ENCODE measurements at regions not wholly inside any gene's neighbourhood (a gene's known extent, or its start where the extent isn't known, plus 50 kb on each side); places are given as distances from the start of the nearest gene placed in this dataset.

- DNase-seq: no peak
Observed at GRCh38 chr5:93273176-93273575, 307.8 kb downstream of the NR2F1-AS1 start.

- no peak for DNase-seq
Observed at GRCh38 chr5:93272108-93272507, 308.9 kb downstream of the NR2F1-AS1 start.

- DNase-seq: no peak
Observed at GRCh38 chr5:93267736-93268135, 313.3 kb downstream of the NR2F1-AS1 start.

- DNase-seq: no peak
Observed at GRCh38 chr5:93267276-93267675, 313.7 kb downstream of the NR2F1-AS1 start.

- no peak for DNase-seq
Observed at GRCh38 chr5:93257616-93258015, 323.4 kb downstream of the NR2F1-AS1 start.

- DNase-seq: no peak
Observed at GRCh38 chr5:93255796-93256195, 325.2 kb downstream of the NR2F1-AS1 start.

- no peak for DNase-seq
Observed at GRCh38 chr5:93252165-93252564, 328.9 kb downstream of the NR2F1-AS1 start.

- DNase-seq: no peak
Observed at GRCh38 chr5:93251347-93251746, 329.7 kb downstream of the NR2F1-AS1 start.

- DNase-seq: no peak
Observed at GRCh38 chr5:93250424-93250823, 330.6 kb downstream of the NR2F1-AS1 start.

GRCh38 chr5:93249651-93250289 lies 331.2 kb downstream of the NR2F1-AS1 start:
- no peak for DNase-seq

- DNase-seq: no peak
Observed at GRCh38 chr5:93247105-93247504, 333.9 kb downstream of the NR2F1-AS1 start.

- no peak for DNase-seq
Observed at GRCh38 chr5:93246090-93246855, 334.7 kb downstream of the NR2F1-AS1 start.

- no peak for DNase-seq
Observed at GRCh38 chr5:93245226-93245625, 335.8 kb downstream of the NR2F1-AS1 start.

- no peak for DNase-seq
Observed at GRCh38 chr5:93243481-93243880, 337.5 kb downstream of the NR2F1-AS1 start.

- no peak for DNase-seq
Observed at GRCh38 chr5:93240228-93240834, 340.7 kb downstream of the NR2F1-AS1 start.

- DNase-seq: no peak
Observed at GRCh38 chr5:93236807-93237421, 344.1 kb downstream of the NR2F1-AS1 start.

- DNase-seq: no peak
Observed at GRCh38 chr5:93235761-93236160, 345.3 kb downstream of the NR2F1-AS1 start.

GRCh38 chr5:93226202-93226735 lies 354.8 kb downstream of the NR2F1-AS1 start:
- no peak for DNase-seq

- DNase-seq: no peak
Observed at GRCh38 chr5:93225748-93226147, 355.3 kb downstream of the NR2F1-AS1 start.

GRCh38 chr5:93224624-93225023 lies 356.4 kb downstream of the NR2F1-AS1 start:
- DNase-seq: no peak

- no peak for DNase-seq
Observed at GRCh38 chr5:93221773-93222172, 359.2 kb downstream of the NR2F1-AS1 start.

GRCh38 chr5:93220431-93220830 lies 360.6 kb downstream of the NR2F1-AS1 start:
- no peak for DNase-seq

- DNase-seq: no peak
Observed at GRCh38 chr5:93219641-93220145, 361.3 kb downstream of the NR2F1-AS1 start.

Measured in activated effector memory CD4-positive, alpha-beta T cell treated with anti-CD3 and anti-CD28 coated beads, Interleukin-2, amount 50 U/mL, for 16 hours (primary cell).